ENCODE measurements at regions not wholly inside any gene's neighbourhood (a gene's known extent, or its start where the extent isn't known, plus 50 kb on each side); places are given as distances from the start of the nearest gene placed in this dataset.
A peak's percentile ranks its signal among the peaks of the same experiment; 100 is the strongest.

DNA sequence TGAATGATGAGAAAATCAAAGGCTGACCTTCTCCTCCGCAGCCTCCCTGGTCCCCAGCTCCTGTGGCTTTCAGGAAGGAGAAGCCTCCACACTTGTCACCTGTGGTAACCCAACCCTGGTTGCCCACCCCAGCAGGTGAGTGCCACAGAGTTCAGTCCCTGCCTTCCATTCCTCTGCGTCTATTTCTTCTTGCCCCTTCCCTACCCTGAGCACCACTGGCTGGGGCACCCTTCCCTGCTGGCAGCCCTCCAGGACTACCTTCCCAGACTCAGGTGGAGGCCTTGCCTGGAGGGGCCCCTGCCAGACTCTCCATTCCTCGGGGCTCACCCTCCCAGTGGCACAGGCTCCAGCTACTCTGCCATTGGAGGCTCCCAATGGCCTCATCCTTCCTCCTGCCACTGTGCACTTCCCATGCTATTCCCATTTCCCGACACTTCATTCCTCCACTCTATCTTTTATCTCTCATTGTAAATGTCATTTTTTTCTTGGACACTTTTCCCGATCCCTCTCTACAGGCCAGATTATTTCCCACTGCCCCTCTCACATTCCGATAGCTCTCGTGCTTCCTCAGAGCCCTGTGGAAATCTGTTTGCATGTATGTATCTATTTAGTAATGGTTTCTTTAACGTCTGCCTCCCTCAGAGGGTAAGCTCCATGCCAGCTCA lies 90.6 kb upstream of the PCBD1 start:
- Mint-ChIP-seq H3K27ac (no peak overlapping the region), H3K9me3 (no peaks in the 10 kb centered on the region)

DNA sequence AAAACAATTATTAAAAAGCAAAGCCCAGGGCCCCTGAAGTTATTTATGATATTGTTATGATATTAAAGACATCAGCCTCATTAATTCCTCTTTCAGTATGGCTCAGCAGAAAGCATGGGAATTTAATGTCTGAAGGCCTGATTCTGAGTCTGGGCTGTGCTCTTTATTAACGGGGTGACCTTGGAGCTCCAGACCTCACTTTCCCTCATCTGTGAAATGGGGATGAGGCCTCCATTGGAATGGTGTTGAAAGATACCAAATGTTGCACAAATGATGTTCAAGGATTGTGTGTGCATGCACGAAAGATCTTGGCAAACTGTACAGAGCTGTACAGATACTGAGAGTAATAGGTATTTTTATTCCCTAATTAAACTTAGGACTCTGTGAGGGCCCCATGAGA lies 92.3 kb upstream of the PCBD1 start:
- no peak overlapping the region for H3K4me3 ChIP-seq (ENCODE audit: low read depth, low read length)
- Mint-ChIP-seq H3K4me1 (peaks cover 0 to 13% (median 9%) of the 10 kb centered on the region in 4 donors), H3K9me3 (no peaks in the 10 kb centered on the region), H3K36me3 (no peaks in the 10 kb centered on the region), H3K27ac (no peak overlapping the region), H3K4me3 (no peak overlapping the region), H3K27me3 (no peaks in the 10 kb centered on the region)
- ATAC-seq (ENCODE audit: low read depth in 2 of 2) (no peak), DNase-seq (no peak)
- H3K27ac ChIP-seq (ENCODE audit: insufficient read depth, low read length, poor library complexity, severe bottlenecking) = no peak overlapping the region
- H3K36me3 ChIP-seq (ENCODE audit: control insufficient read depth, insufficient read depth, low read length) = no peaks in the 10 kb centered on the region
- H3K27me3 ChIP-seq (ENCODE audit: control insufficient read depth, insufficient read depth, low read length) = no peaks in the 10 kb centered on the region
- H3K9me3 ChIP-seq (ENCODE audit: control insufficient read depth in 2 of 2, low read length in 2 of 2) = no peaks in the 10 kb centered on the region
- no peaks in the 10 kb centered on the region for H3K4me1 ChIP-seq (ENCODE audit: control insufficient read depth, insufficient read depth, low read length, poor library complexity, severe bottlenecking)

More for the DNA sequence above, 90.6 kb upstream of the PCBD1 start:
- no peaks in the 10 kb centered on the region for H3K27me3 ChIP-seq (ENCODE audit: control insufficient read depth, insufficient read depth, low read length)
- no peaks in the 10 kb centered on the region for H3K36me3 ChIP-seq (ENCODE audit: control insufficient read depth, insufficient read depth, low read length)
- H3K27ac ChIP-seq (ENCODE audit: insufficient read depth, low read length, poor library complexity, severe bottlenecking) = no peak overlapping the region
- H3K4me3 Mint-ChIP-seq = no peak overlapping the region
- peaks cover 11% of the 10 kb centered on the region for H3K27me3 Mint-ChIP-seq
- H3K4me3 ChIP-seq (ENCODE audit: low read depth, low read length) = no peak overlapping the region
- DNase-seq (no peak), ATAC-seq (ENCODE audit: low read depth in 2 of 2) (no peak)
- no peaks in the 10 kb centered on the region for H3K4me1 ChIP-seq (ENCODE audit: control insufficient read depth, insufficient read depth, low read length, poor library complexity, severe bottlenecking)
- H3K4me1 Mint-ChIP-seq = peaks cover 0 to 13% (median 9%) of the 10 kb centered on the region in 4 donors
- no peaks in the 10 kb centered on the region for H3K36me3 Mint-ChIP-seq
- H3K9me3 ChIP-seq (ENCODE audit: control insufficient read depth in 2 of 2, low read length in 2 of 2) = no peaks in the 10 kb centered on the region

DNA sequence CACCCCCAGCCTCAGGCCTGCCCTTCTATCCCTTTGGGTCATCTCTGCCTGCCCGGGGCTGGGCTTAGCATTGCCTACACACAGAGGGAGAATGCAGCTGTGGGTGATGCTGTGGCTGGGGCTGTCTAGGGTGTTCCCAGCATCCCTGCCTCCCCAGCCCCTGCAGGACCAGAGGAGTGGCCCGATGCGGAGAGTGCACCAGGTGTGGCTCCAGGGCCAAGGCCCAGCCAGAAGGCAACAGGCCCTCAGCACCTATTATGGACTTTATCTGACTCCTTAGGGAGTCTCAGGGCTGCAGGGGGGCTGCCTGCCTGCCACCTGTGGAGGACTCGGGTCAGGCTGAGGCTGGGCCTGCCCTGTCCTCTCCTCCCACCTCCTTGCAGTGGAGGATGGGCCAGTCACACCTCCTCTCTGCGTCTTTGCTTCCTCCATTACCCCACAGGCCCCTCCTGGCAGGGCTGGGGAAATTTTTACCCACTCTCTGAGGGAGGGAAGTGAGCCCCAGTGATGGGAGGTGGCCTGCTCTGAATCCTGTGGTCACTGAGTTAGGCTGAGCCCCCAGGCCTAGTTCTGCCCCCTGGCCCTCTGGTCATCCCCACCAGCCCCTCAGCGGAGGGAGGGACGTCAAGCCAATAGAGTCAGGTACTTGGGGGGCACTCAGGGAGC lies 92.9 kb upstream of the PCBD1 start:
- H3K27me3 Mint-ChIP-seq = no peaks in the 10 kb centered on the region
- Histone ChIP-seq H3K4me3 (ENCODE audit: low read depth, low read length) (no peak overlapping the region), H3K4me1 (ENCODE audit: control insufficient read depth, insufficient read depth, low read length, poor library complexity, severe bottlenecking) (no peaks in the 10 kb centered on the region), H3K27me3 (ENCODE audit: control insufficient read depth, insufficient read depth, low read length) (no peaks in the 10 kb centered on the region), H3K27ac (ENCODE audit: insufficient read depth, low read length, poor library complexity, severe bottlenecking) (no peak overlapping the region), H3K9me3 (ENCODE audit: control insufficient read depth in 2 of 2, low read length in 2 of 2) (no peaks in the 10 kb centered on the region), H3K36me3 (ENCODE audit: control insufficient read depth, insufficient read depth, low read length) (no peaks in the 10 kb centered on the region)
- H3K36me3 Mint-ChIP-seq = no peaks in the 10 kb centered on the region
- no peak overlapping the region for H3K27ac Mint-ChIP-seq
- no peaks in the 10 kb centered on the region for H3K9me3 Mint-ChIP-seq
- H3K4me3 Mint-ChIP-seq = no peak overlapping the region
- H3K4me1 Mint-ChIP-seq = peaks cover 0 to 13% (median 9%) of the 10 kb centered on the region in 4 donors
- DNase-seq (no peak), ATAC-seq (ENCODE audit: low read depth in 2 of 2) (no peak)

DNA sequence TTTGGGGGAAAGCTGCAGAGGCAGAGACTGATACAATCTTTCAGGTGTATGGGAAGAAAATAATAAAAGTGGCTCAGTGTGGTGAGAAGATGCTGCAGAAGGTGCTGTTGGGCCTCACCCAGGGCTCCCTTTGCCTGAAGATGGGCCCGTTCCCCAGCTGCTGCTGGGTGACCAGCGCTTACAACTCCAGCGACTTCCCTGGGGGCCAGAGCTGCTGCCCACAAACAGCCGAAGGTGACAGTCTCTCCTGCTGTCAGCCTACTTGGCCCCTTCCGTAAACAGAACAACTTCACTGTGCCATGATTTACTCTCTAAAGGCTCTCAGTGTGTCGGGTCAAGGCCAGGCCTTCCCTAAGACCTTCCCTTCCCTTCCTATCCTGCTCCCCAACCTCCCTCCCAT lies 93.6 kb upstream of the PCBD1 start:
- H3K4me3 ChIP-seq (ENCODE audit: low read depth, low read length) = no peak overlapping the region
- H3K27ac ChIP-seq (ENCODE audit: insufficient read depth, low read length, poor library complexity, severe bottlenecking) = no peak overlapping the region
- Mint-ChIP-seq H3K36me3 (no peaks in the 10 kb centered on the region), H3K4me3 (peak overlapping the region in 2 of 4 donors; percentile 33 to 48), H3K4me1 (peaks cover 0 to 13% (median 9%) of the 10 kb centered on the region in 4 donors), H3K27me3 (no peaks in the 10 kb centered on the region), H3K9me3 (no peaks in the 10 kb centered on the region), H3K27ac (peak overlapping the region in 2 of 3 donors; percentile 55 to 82)
- DNase-seq = no peak
- no peaks in the 10 kb centered on the region for H3K9me3 ChIP-seq (ENCODE audit: control insufficient read depth in 2 of 2, low read length in 2 of 2)
- peak in 1 of 2 donors; percentile 9 for ATAC-seq (ENCODE audit: low read depth in 2 of 2)
- no peaks in the 10 kb centered on the region for H3K4me1 ChIP-seq (ENCODE audit: control insufficient read depth, insufficient read depth, low read length, poor library complexity, severe bottlenecking)
- no peaks in the 10 kb centered on the region for H3K27me3 ChIP-seq (ENCODE audit: control insufficient read depth, insufficient read depth, low read length)
- H3K36me3 ChIP-seq (ENCODE audit: control insufficient read depth, insufficient read depth, low read length) = no peaks in the 10 kb centered on the region

DNA sequence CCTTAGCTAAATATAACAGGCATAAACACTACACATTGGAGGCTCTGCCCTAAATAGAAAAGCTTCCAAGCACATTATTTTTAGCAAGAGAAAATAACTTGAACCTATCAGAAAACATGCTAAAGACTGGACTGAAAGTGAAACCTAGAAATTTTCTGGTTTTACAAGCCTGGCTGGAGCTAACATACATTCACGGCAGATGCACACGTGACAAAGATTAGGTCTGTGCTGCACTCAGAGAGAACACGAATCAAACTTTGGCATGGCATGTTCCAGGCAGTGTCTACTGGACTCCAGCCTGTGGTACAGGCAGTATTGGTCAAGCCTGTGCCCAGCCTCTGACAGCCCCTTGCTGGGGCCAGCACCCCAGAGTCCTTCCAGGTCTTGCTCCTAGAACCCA lies 94.1 kb upstream of the PCBD1 start:
- Histone ChIP-seq H3K4me3 (ENCODE audit: low read depth, low read length) (peak overlapping the region; percentile 31), H3K4me1 (ENCODE audit: control insufficient read depth, insufficient read depth, low read length, poor library complexity, severe bottlenecking) (no peaks in the 10 kb centered on the region), H3K9me3 (ENCODE audit: control insufficient read depth in 2 of 2, low read length in 2 of 2) (no peaks in the 10 kb centered on the region), H3K27me3 (ENCODE audit: control insufficient read depth, insufficient read depth, low read length) (no peaks in the 10 kb centered on the region), H3K27ac (ENCODE audit: insufficient read depth, low read length, poor library complexity, severe bottlenecking) (no peak overlapping the region), H3K36me3 (ENCODE audit: control insufficient read depth, insufficient read depth, low read length) (no peaks in the 10 kb centered on the region)
- Mint-ChIP-seq H3K27ac (peak overlapping the region in 2 of 3 donors; percentile 55 to 82), H3K4me1 (peaks cover 0 to 13% (median 9%) of the 10 kb centered on the region in 4 donors), H3K4me3 (peak overlapping the region in 2 of 4 donors; percentile 33 to 48), H3K27me3 (peaks cover 2% of the 10 kb centered on the region), H3K36me3 (no peaks in the 10 kb centered on the region), H3K9me3 (no peaks in the 10 kb centered on the region)
- ATAC-seq (ENCODE audit: low read depth in 2 of 2) = peak; percentile 45 to 48
- peak in 2 of 3 donors; percentile 1 to 73 for DNase-seq

DNA sequence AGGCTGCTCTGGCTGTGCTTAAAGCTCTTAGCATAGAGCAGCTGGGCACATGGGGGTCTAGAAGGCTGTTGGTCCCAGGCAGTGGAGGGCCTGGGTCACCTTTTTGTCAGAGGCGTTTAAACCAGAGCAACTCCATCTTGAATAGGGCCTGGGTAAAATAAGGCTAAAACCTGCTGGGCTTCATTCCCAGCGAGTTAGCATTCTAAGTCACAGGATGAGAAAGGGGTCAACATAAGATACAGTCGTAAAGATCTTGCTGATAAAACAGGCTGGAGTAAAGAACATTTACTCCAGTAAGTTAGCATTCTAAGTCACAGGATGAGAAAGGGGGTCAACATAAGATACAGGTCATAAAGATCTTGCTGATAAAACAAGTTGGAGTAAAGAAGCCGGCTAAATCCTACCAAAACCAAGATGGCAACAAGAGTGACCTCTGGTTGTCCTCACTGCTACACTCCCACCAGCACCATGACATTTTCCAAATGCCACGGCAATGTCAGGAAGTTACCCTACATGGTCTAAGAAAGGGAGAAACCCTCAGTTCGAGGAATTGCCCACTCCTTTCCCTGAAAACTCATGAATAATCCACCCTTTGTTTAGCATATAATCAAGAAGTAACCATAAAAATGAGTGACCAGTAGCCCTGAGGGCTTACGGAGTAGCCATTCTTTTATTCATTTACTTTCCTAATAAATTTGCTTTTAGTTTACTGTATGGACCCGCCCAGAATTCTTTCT lies 96.8 kb upstream of the PCBD1 start:
- H3K27ac ChIP-seq (ENCODE audit: insufficient read depth, low read length, poor library complexity, severe bottlenecking) = no peak overlapping the region
- no peaks in the 10 kb centered on the region for H3K36me3 Mint-ChIP-seq
- no peaks in the 10 kb centered on the region for H3K27me3 ChIP-seq (ENCODE audit: control insufficient read depth, insufficient read depth, low read length)
- H3K36me3 ChIP-seq (ENCODE audit: control insufficient read depth, insufficient read depth, low read length) = no peaks in the 10 kb centered on the region
- peaks cover 0 to 13% (median 9%) of the 10 kb centered on the region in 4 donors for H3K4me1 Mint-ChIP-seq
- ATAC-seq (ENCODE audit: low read depth in 2 of 2) (no peak), DNase-seq (no peak)
- no peaks in the 10 kb centered on the region for H3K4me1 ChIP-seq (ENCODE audit: control insufficient read depth, insufficient read depth, low read length, poor library complexity, severe bottlenecking)
- no peaks in the 10 kb centered on the region for H3K9me3 Mint-ChIP-seq
- no peak overlapping the region for H3K4me3 Mint-ChIP-seq
- peak overlapping the region in 1 of 3 donors; percentile 4 for H3K27ac Mint-ChIP-seq
- H3K9me3 ChIP-seq (ENCODE audit: control insufficient read depth in 2 of 2, low read length in 2 of 2) = no peaks in the 10 kb centered on the region
- H3K27me3 Mint-ChIP-seq = peaks cover 4% of the 10 kb centered on the region
- H3K4me3 ChIP-seq (ENCODE audit: low read depth, low read length) = no peak overlapping the region

DNA sequence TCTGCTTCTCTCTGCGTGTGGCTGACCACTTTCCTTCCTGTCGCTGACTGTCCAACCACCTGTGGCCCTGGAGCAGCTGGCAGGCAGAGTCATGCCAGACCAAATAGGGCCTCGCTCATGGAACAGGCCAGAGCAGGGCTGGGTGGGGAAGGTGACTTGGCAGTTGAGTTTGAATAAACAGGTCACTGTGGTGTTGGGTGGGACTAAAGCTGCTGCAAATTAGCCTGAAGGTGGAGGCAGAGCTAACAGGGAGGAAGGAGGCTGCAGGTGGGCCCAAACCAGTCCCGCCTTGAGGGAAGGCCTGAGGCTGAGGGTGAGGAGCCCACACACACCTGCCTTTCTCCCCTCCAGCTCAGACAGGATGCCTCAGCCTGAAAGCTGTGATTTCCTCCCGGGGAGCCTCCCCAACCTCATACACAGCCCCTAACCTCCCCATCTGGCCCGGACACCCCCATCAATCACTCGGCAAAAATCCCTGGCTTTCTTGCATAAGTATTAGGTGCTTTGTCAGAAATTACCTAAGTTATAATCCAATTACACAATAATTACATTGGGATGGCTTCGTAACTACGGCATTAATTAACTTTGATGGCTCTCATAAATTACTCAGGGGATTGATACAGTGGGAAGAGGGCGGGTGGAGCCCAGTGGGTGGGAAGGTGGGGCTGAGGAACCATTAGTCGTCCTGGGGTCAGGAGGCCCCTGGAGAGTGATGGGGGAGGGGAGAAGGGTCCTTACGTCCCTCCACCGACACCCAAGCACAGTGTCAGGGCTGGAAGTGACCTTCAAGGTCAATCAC lies 97.7 kb upstream of the PCBD1 start:
- ATAC-seq (ENCODE audit: low read depth in 2 of 2) (no peak), DNase-seq (no peak)
- H3K27me3 Mint-ChIP-seq = peaks cover 4% of the 10 kb centered on the region
- Histone ChIP-seq H3K36me3 (ENCODE audit: control insufficient read depth, insufficient read depth, low read length) (no peaks in the 10 kb centered on the region), H3K27ac (ENCODE audit: insufficient read depth, low read length, poor library complexity, severe bottlenecking) (no peak overlapping the region), H3K9me3 (ENCODE audit: control insufficient read depth in 2 of 2, low read length in 2 of 2) (no peaks in the 10 kb centered on the region), H3K4me3 (ENCODE audit: low read depth, low read length) (no peak overlapping the region), H3K4me1 (ENCODE audit: control insufficient read depth, insufficient read depth, low read length, poor library complexity, severe bottlenecking) (no peaks in the 10 kb centered on the region), H3K27me3 (ENCODE audit: control insufficient read depth, insufficient read depth, low read length) (no peaks in the 10 kb centered on the region)
- H3K27ac Mint-ChIP-seq = peak overlapping the region in 1 of 3 donors; percentile 36
- H3K4me1 Mint-ChIP-seq = peaks cover 0 to 13% (median 9%) of the 10 kb centered on the region in 4 donors
- H3K4me3 Mint-ChIP-seq = no peak overlapping the region
- H3K36me3 Mint-ChIP-seq = no peaks in the 10 kb centered on the region
- H3K9me3 Mint-ChIP-seq = no peaks in the 10 kb centered on the region
